ENCODE measurements at regions not wholly inside any gene's neighbourhood (a gene's known extent, or its start where the extent isn't known, plus 50 kb on each side); places are given as distances from the start of the nearest gene placed in this dataset.

DNA sequence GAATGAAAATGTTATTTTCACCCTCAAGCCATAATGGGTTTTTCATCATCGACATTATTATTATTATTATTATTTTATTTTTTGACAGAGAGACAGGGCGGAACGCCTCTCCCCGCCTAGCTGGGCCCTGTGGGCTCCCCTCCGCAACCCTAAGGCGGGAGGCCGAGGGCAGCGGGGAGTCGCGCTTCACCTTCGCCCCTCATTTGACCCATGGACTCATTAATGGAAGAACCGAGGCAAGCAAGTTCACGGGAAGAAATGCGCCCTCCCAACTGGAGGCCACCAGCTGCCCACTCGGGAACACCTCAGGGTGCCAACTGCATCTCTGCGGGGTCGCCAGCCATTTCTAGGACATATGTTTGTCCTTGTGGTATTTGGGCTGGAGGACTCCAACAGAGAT lies 115.3 kb upstream of the KIRREL3 start:
- Histone ChIP-seq H3K9ac (ENCODE audit: low read length) (no peak overlapping the region), H3K9me3 (ENCODE audit: insufficient read depth, low read length) (no peaks in the 10 kb centered on the region), H3K4me1 (ENCODE audit: low read length) (no peaks in the 10 kb centered on the region), H3K27me3 (ENCODE audit: low read depth, low read length) (no peaks in the 10 kb centered on the region; the same call in 1 of the 2 replicates), H2AFZ (ENCODE audit: low read depth, low read length) (no peak overlapping the region), H3K27ac (ENCODE audit: low read length) (no peak overlapping the region), H4K20me1 (ENCODE audit: insufficient read depth, low read length) (no peaks in the 10 kb centered on the region), H3K36me3 (replicated peaks; ENCODE audit: low read depth, low read length) (no peaks in the 10 kb centered on the region), H3K4me3 (ENCODE audit: low read length) (no peak overlapping the region), H3K4me2 (ENCODE audit: low read length) (no peak overlapping the region), H3K79me2 (ENCODE audit: low read length) (no peaks in the 10 kb centered on the region)
- no peak for TF ChIP-seq EZH2phosphoT487 (IDR thresholded peaks at IDR 0.05; ENCODE audit: low read depth)

DNA sequence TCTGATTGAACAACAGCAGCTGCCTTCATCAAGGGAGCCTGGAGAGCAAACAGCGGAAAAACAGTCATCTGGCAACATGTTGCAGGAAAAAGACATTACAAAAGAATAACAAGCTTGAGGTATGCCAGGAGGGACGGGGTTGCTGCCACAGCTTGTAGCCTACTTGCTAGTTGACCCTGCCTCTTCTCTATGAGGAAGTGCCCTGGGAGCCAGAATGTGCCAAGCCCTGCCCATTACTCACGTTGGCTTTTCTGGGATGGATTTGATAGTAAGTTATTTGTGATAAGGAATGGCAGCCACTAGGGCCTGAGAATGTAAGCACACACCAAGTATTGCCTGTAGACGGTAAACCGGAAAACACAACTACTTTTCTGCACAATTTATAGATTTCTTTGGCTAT lies 113.5 kb upstream of the KIRREL3 start:
- H3K79me2 ChIP-seq (ENCODE audit: low read length) = no peaks in the 10 kb centered on the region
- H3K9me3 ChIP-seq (ENCODE audit: insufficient read depth, low read length) = no peaks in the 10 kb centered on the region
- no peaks in the 10 kb centered on the region for H4K20me1 ChIP-seq (ENCODE audit: insufficient read depth, low read length)
- H3K4me1 ChIP-seq (ENCODE audit: low read length) = no peaks in the 10 kb centered on the region
- no peak overlapping the region for H3K27ac ChIP-seq (ENCODE audit: low read length)
- TF ChIP-seq, protein P1, sequence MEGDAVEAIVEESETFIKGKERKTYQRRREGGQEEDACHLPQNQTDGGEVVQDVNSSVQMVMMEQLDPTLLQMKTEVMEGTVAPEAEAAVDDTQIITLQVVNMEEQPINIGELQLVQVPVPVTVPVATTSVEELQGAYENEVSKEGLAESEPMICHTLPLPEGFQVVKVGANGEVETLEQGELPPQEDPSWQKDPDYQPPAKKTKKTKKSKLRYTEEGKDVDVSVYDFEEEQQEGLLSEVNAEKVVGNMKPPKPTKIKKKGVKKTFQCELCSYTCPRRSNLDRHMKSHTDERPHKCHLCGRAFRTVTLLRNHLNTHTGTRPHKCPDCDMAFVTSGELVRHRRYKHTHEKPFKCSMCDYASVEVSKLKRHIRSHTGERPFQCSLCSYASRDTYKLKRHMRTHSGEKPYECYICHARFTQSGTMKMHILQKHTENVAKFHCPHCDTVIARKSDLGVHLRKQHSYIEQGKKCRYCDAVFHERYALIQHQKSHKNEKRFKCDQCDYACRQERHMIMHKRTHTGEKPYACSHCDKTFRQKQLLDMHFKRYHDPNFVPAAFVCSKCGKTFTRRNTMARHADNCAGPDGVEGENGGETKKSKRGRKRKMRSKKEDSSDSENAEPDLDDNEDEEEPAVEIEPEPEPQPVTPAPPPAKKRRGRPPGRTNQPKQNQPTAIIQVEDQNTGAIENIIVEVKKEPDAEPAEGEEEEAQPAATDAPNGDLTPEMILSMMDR (IDR thresholded peaks at IDR 0.05; ENCODE audit: low read depth, low read length) = no peak
- no peak for TF ChIP-seq EZH2phosphoT487 (IDR thresholded peaks at IDR 0.05; ENCODE audit: low read depth)
- H3K27me3 ChIP-seq (ENCODE audit: low read depth, low read length) = no peaks in the 10 kb centered on the region; the same call in 1 of the 2 replicates
- H3K36me3 ChIP-seq (replicated peaks; ENCODE audit: low read depth, low read length) = no peaks in the 10 kb centered on the region
- no peak overlapping the region for H3K4me3 ChIP-seq (ENCODE audit: low read length)
- no peak overlapping the region for H2AFZ ChIP-seq (ENCODE audit: low read depth, low read length)
- no peak overlapping the region for H3K9ac ChIP-seq (ENCODE audit: low read length)
- H3K4me2 ChIP-seq (ENCODE audit: low read length) = no peak overlapping the region

DNA sequence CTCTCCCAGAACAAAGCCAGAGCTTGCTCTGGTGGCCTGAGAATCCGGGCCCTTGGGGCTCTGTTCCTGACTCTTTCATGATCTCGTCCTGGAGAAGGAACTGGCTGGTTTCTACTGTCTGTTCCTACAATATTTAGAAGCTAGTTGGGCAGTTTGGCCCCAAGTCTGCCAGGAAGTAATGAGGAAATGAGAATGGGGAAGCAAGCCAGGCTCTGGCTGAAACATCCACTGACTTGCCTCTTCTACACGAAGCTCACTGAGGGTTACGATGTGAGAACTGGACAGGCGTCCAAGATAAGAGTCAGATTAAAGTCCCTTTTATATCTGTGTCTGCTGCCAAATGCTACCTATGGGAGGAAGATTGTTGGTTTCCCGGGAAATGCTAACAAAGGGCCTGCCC lies 110.0 kb upstream of the KIRREL3 start:
- Histone ChIP-seq H3K9ac (ENCODE audit: low read length) (no peak overlapping the region), H3K9me3 (ENCODE audit: insufficient read depth, low read length) (no peaks in the 10 kb centered on the region), H3K36me3 (replicated peaks; ENCODE audit: low read depth, low read length) (no peaks in the 10 kb centered on the region), H3K4me3 (ENCODE audit: low read length) (no peak overlapping the region), H3K4me2 (ENCODE audit: low read length) (no peak overlapping the region), H2AFZ (ENCODE audit: low read depth, low read length) (no peak overlapping the region), H3K27ac (ENCODE audit: low read length) (no peak overlapping the region), H3K4me1 (ENCODE audit: low read length) (no peaks in the 10 kb centered on the region), H3K79me2 (ENCODE audit: low read length) (no peaks in the 10 kb centered on the region), H4K20me1 (ENCODE audit: insufficient read depth, low read length) (no peaks in the 10 kb centered on the region), H3K27me3 (ENCODE audit: low read depth, low read length) (no peaks in the 10 kb centered on the region)
- TF ChIP-seq, protein P1 (IDR thresholded peaks at IDR 0.05; ENCODE audit: low read depth, low read length) = no peak
- TF ChIP-seq EZH2phosphoT487 (IDR thresholded peaks at IDR 0.05; ENCODE audit: low read depth) = no peak

DNA sequence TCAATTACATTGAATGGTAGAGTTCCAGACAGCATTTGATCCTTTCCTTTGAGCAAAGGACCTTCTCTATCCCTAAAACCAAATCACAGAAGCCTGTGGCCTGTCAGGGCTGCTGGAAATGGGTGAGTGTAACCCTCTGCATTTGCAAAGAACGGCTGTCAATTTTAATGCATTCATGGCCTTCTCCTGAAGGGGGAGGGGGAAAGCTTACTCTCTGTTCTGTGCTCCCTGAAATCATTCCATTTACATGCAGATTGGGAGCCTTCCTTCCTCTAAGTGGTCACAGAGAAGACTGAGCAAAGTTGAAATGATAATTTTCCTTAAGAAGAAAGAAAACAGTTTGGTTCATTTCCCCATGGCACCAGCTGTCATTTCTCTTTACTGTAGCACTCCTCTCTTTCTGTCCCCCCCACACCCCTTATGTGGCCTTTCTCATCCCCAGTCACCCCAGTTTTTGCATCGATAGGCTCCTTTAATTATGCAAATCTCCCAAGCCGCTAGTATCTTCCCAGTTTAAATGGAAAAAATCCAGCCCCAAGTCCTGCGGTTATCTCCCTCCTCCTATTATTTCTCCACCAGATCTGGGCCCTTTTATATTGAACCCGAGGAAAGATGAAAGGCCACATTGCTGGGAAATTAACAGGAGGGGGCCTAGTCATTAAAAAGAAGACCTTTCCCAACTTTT lies 109.4 kb upstream of the KIRREL3 start:
- H4K20me1 ChIP-seq (ENCODE audit: insufficient read depth, low read length) = no peaks in the 10 kb centered on the region
- no peak overlapping the region for H3K4me2 ChIP-seq (ENCODE audit: low read length)
- no peak overlapping the region for H3K27ac ChIP-seq (ENCODE audit: low read length)
- H3K36me3 ChIP-seq (replicated peaks; ENCODE audit: low read depth, low read length) = no peaks in the 10 kb centered on the region
- no peaks in the 10 kb centered on the region for H3K9me3 ChIP-seq (ENCODE audit: insufficient read depth, low read length)
- no peaks in the 10 kb centered on the region for H3K4me1 ChIP-seq (ENCODE audit: low read length)
- H3K79me2 ChIP-seq (ENCODE audit: low read length) = no peaks in the 10 kb centered on the region
- no peaks in the 10 kb centered on the region for H3K27me3 ChIP-seq (ENCODE audit: low read depth, low read length)
- no peak overlapping the region for H3K9ac ChIP-seq (ENCODE audit: low read length)
- no peak overlapping the region for H3K4me3 ChIP-seq (ENCODE audit: low read length)
- TF ChIP-seq, protein P1 (IDR thresholded peaks at IDR 0.05; ENCODE audit: low read depth, low read length) = no peak
- no peak for TF ChIP-seq EZH2phosphoT487 (IDR thresholded peaks at IDR 0.05; ENCODE audit: low read depth)
- no peak overlapping the region for H2AFZ ChIP-seq (ENCODE audit: low read depth, low read length)

Data from OCI-LY3 (cell line).